Suprapubic skin (tissue), 4 donors: ENCODE measurements at regions not wholly inside any gene's neighbourhood (a gene's known extent, or its start where the extent isn't known, plus 50 kb on each side); places are given as distances from the start of the nearest gene placed in this dataset.

Experiments used
- CTCF ChIP-seq, 2 donors: fragments of 200-600 bp in 1 of 2; fragments of 450-650 bp in 1 of 2; sonication (generic) in 1 of 2; IDR thresholded peaks; one replicate each; pipeline ENCODE4 v1.5.1; 2016 to 2019; ENCODE audit warnings: antibody characterized with exemption in 2 of 2, mild to moderate bottlenecking in 1 of 2, moderate library complexity in 1 of 2
- POLR2A ChIP-seq, 2 donors: fragments of 450-650 bp; IDR thresholded peaks; one replicate each; pipeline ENCODE4 v1.6.1; 2017; ENCODE audit warnings: antibody characterized with exemption in 2 of 2, mild to moderate bottlenecking in 2 of 2, moderate library complexity in 2 of 2
- POLR2AphosphoS5 ChIP-seq, 3 donors: sonication (generic); formaldehyde crosslinking; IDR thresholded peaks; one replicate each; pipeline ENCODE4 v1.6.1; 2017; ENCODE audit warnings: antibody characterized with exemption in 3 of 3

- TF ChIP-seq POLR2A (IDR thresholded peaks at IDR 0.05) (no peak), CTCF (IDR thresholded peaks at IDR 0.05) (no peak), POLR2AphosphoS5 (IDR thresholded peaks at IDR 0.05) (no peak)
These were observed 635.3 kb downstream of the CDH11 start for GRCh38 chr16:64486561-64486960.
